ENCODE measurements at regions not wholly inside any gene's neighbourhood (a gene's known extent, or its start where the extent isn't known, plus 50 kb on each side); places are given as distances from the start of the nearest gene placed in this dataset.

DNA sequence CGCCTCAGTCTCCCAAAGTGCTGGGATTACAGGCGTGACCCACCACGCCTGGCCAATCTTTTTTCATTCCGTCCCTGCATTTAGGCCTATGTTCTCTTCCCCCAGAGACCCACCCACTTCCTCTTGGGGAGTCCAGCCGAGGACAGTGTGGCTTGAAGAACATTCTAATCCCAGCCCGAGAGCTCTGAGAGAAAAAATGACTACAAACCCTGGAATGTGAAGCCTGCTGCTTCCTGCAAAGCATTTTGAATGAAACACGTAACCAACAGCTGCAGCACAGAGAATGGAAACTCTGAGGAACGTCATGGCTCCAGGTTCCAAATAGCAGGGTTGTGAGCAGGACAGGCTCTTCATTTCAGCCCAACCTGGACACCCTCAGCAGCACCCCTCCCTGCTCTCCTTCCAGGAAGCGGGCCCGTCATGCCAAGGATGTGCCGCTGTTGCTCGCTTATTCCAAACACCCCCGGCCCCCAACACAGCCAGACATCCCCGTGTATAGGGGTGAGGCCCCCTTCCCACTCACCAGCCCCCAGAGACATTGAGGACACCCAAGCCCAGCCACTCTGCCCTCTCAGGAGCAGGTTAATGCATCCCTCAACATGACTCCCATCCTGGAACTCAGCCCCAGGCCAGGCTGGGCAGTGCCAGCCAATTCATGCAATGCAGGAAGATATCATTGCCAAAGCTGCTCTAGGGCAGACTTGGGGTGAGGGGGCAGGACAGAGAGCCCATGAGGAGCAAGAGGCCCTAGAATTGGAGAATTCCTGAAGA is 139.8 kb downstream of the ZFP36L2 start:
- TF ChIP-seq, protein P1, sequence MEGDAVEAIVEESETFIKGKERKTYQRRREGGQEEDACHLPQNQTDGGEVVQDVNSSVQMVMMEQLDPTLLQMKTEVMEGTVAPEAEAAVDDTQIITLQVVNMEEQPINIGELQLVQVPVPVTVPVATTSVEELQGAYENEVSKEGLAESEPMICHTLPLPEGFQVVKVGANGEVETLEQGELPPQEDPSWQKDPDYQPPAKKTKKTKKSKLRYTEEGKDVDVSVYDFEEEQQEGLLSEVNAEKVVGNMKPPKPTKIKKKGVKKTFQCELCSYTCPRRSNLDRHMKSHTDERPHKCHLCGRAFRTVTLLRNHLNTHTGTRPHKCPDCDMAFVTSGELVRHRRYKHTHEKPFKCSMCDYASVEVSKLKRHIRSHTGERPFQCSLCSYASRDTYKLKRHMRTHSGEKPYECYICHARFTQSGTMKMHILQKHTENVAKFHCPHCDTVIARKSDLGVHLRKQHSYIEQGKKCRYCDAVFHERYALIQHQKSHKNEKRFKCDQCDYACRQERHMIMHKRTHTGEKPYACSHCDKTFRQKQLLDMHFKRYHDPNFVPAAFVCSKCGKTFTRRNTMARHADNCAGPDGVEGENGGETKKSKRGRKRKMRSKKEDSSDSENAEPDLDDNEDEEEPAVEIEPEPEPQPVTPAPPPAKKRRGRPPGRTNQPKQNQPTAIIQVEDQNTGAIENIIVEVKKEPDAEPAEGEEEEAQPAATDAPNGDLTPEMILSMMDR (IDR thresholded peaks at IDR 0.05 in 2 of 3, conservative IDR thresholded peaks at IDR 0.05 in 1 of 3; ENCODE audit: control insufficient read depth in 2 of 3, extremely low read depth in 1 of 3, insufficient read depth in 1 of 3, low read depth in 3 of 3, low read length in 3 of 3) = no peak
- TF ChIP-seq, protein P2, sequence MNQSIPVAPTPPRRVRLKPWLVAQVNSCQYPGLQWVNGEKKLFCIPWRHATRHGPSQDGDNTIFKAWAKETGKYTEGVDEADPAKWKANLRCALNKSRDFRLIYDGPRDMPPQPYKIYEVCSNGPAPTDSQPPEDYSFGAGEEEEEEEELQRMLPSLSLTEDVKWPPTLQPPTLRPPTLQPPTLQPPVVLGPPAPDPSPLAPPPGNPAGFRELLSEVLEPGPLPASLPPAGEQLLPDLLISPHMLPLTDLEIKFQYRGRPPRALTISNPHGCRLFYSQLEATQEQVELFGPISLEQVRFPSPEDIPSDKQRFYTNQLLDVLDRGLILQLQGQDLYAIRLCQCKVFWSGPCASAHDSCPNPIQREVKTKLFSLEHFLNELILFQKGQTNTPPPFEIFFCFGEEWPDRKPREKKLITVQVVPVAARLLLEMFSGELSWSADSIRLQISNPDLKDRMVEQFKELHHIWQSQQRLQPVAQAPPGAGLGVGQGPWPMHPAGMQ (IDR thresholded peaks at IDR 0.05; ENCODE audit: borderline replicate concordance) = no peak
- TF ChIP-seq BRCA1 (IDR thresholded peaks at IDR 0.05; ENCODE audit: low read depth, low read length) (no peak), MEF2A (IDR thresholded peaks at IDR 0.05; ENCODE audit: insufficient read depth, low read depth, low read length) (no peak)
